GM23248 (cell line): ENCODE measurements at regions not wholly inside any gene's neighbourhood (a gene's known extent, or its start where the extent isn't known, plus 50 kb on each side); places are given as distances from the start of the nearest gene placed in this dataset.

Experiments used
- EZH2 ChIP-seq: fragments of 200-600 bp; sonication (generic); IDR thresholded peaks from 2 replicates; pipeline ENCODE4 v1.6.1; 2018; ENCODE audit warnings: antibody characterized with exemption, mild to moderate bottlenecking; ENCODE audit not compliant: insufficient read depth, poor library complexity, severe bottlenecking
- EZH2phosphoT487 ChIP-seq: fragments of 200-600 bp; sonication (generic); IDR thresholded peaks from 2 replicates; pipeline ENCODE4 v1.6.1; 2018; ENCODE audit warnings: antibody characterized with exemption, moderate library complexity, mild to moderate bottlenecking, low read depth; ENCODE audit not compliant: insufficient read depth

DNA sequence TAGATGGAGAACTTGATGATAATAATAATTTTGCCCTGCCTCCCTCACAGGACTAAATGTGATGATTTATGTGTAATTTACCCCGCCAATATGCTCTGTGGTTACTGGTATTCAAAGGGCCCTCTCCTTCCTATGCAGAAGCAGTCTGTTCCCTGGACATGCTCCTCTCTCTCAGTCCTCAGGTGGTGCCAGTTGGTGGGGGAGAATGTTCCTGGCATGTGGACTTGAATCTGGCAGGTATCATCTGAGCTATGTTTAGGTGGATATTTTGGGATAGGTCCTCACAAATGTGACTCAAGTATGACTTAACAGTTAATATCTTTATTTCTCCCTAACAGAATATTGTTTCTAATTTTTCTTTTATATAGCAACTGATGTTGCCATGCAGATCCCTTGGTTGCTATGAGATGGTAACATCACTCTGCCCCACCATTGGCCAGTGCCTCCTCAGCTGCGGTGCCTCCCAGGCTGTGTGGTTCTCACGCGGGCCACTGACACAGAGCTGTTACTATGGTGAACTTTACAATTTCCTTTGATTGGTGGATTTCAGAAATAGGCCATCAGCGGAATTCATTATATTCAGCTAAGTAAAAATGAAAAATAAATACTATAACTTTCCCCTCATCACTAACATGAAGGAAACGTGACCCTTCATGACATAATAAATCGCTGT, 106.7 kb upstream of the PELI1 start:
- TF ChIP-seq EZH2 = no peak
- no peak for TF ChIP-seq EZH2phosphoT487
